NCI-H1436 treated with DMSO at 0.1 percent for 48 hours (cell line): ENCODE measurements at regions not wholly inside any gene's neighbourhood (a gene's known extent, or its start where the extent isn't known, plus 50 kb on each side); places are given as distances from the start of the nearest gene placed in this dataset.

Source experiments
- DNase-seq: peaks from one replicate; lab custom pipeline; 2025; lab: John Stamatoyannopoulos, UW

- no peak for DNase-seq
These were observed 372.2 kb upstream of the HS6ST1 start for GRCh38 chr2:128690869-128691268.

- DNase-seq: no peak
These were observed 372.9 kb upstream of the HS6ST1 start for GRCh38 chr2:128691526-128691925.

GRCh38 chr2:128692895-128693742, 374.5 kb upstream of the HS6ST1 start:
- DNase-seq: no peak

- no peak for DNase-seq
These were observed 375.0 kb upstream of the HS6ST1 start for GRCh38 chr2:128693743-128694029.

GRCh38 chr2:128695646-128696220, 377.1 kb upstream of the HS6ST1 start:
- DNase-seq: no peak

- no peak for DNase-seq
These were observed 377.8 kb upstream of the HS6ST1 start for GRCh38 chr2:128696421-128696820.

GRCh38 chr2:128701418-128701817, 382.8 kb upstream of the HS6ST1 start:
- DNase-seq: no peak

- DNase-seq: no peak
These were observed 383.9 kb upstream of the HS6ST1 start for GRCh38 chr2:128702616-128703015.

- DNase-seq: no peak
These were observed 389.6 kb upstream of the HS6ST1 start for GRCh38 chr2:128708106-128708816.

GRCh38 chr2:128710242-128710641, 391.6 kb upstream of the HS6ST1 start:
- no peak for DNase-seq

- no peak for DNase-seq
These were observed 392.1 kb upstream of the HS6ST1 start for GRCh38 chr2:128710729-128711128.

- DNase-seq: no peak
These were observed 395.6 kb upstream of the HS6ST1 start for GRCh38 chr2:128714285-128714684.

- DNase-seq: no peak
These were observed 396.2 kb upstream of the HS6ST1 start for GRCh38 chr2:128714851-128715312.

GRCh38 chr2:128715360-128715759, 396.7 kb upstream of the HS6ST1 start:
- no peak for DNase-seq

- no peak for DNase-seq
These were observed 397.6 kb upstream of the HS6ST1 start for GRCh38 chr2:128716299-128716721.

- DNase-seq: no peak
These were observed 399.4 kb upstream of the HS6ST1 start for GRCh38 chr2:128717758-128718710.

- DNase-seq: no peak
These were observed 401.7 kb upstream of the HS6ST1 start for GRCh38 chr2:128720080-128721022.

- no peak for DNase-seq
These were observed 402.4 kb upstream of the HS6ST1 start for GRCh38 chr2:128721096-128721495.

GRCh38 chr2:128722489-128722888, 403.8 kb upstream of the HS6ST1 start:
- no peak for DNase-seq

GRCh38 chr2:128724547-128724946, 405.9 kb upstream of the HS6ST1 start:
- DNase-seq: no peak

GRCh38 chr2:128724972-128725371, 406.3 kb upstream of the HS6ST1 start:
- no peak for DNase-seq
